HG02798 (cell line): ENCODE measurements at regions not wholly inside any gene's neighbourhood (a gene's known extent, or its start where the extent isn't known, plus 50 kb on each side); places are given as distances from the start of the nearest gene placed in this dataset.
A peak's percentile ranks its signal among the peaks of the same experiment; 100 is the strongest.
"Not testable (repeated sequence)": the region's sequence is repeated elsewhere in the genome, so short reads cannot be mapped to it uniquely, and the experiment has no call there.

ENCODE experiments used
- ATAC-seq: cut with Tn5 transposase; IDR thresholded peaks from one replicate; pipeline ENCODE4 v1.9.1; 2021; ENCODE audit warnings: mild to moderate bottlenecking; ENCODE audit not compliant: unreplicated experiment, poor library complexity

DNA sequence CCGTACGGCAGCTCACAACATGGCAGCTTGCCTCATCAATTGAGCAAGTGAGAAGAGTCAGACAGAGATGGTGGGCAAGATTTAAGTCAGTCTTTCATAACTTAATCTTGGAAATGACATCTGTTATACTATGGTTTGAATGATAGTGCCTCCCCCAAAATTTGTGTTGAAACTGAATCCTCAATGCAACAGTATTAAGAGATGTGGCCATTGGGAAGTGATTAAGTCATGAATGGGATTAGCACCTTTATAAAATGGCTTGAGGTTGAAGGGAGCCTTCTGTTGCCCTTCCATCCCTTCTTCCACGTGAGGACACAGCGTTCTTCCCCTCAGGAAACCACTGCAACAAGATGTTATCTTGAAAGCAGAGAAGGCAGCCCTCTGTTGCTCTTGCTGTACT is 124.2 kb downstream of the C12orf75 start:
- no peak for ATAC-seq

GRCh38 chr12:105455261-105455660 is 124.8 kb downstream of the C12orf75 start:
- no peak for ATAC-seq

- ATAC-seq = no peak
Measured at GRCh38 chr12:105457026-105457425, 126.5 kb downstream of the C12orf75 start.

DNA sequence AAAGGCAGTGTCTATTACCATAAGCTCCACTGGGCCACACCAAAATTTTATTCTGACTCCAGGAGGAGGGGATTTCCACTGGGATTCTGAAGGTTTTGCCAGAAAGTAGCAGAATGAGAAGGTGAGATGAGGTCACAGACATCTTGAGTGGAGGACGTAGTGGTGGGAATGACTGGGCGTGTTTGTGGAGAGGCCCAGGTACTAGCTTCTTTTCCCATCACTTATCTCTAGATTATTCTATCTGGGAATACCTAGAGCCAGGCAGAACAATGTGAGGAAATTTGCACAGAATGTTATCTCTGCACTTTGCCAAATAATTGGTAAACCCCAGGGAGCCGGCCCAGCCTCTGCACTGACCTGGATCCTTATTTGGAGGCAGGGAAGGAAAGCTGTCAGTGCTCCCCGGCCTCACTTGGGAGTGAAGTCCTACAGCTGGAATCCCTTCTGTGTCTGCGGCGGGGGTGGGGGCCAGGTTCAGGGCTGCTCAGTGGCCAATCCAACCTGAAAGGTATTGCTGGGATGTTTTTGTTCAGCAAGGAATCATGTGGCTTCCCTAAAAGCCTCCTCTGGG is 129.4 kb downstream of the C12orf75 start:
- no peak for ATAC-seq

DNA sequence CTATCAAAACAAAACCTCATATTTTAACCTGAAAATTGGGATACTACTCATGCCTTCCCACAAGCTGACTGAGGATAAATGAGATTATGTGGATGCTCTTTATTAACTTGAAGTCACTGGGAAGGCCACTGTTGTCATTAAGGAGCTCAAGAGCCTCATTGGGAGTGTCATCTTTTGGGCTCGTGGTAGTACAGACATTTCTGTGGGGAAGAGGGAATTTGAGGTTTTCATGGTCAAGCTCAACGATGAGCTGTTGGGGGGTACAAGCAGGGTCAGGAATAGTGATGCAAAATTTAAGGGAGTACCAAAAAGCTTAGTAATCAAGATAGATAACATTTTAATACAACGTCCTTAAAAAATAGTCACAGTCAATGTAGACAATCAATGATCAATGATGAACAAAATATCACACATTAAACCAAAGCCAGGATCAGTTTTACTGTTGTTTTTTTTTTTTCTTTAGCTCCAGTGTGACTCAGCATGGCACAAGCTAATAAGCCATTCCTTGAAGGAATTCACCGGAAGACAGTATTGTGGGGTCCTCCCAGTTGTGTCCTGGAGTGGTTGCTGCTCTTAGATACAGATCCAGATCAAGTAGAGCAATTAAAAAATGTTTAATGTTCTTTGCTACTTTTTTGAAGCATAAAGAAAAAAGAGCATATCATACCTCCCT is 130.9 kb downstream of the C12orf75 start:
- no peak for ATAC-seq

- ATAC-seq = no peak
Measured at GRCh38 chr12:105461944-105462762, 131.7 kb downstream of the C12orf75 start.

DNA sequence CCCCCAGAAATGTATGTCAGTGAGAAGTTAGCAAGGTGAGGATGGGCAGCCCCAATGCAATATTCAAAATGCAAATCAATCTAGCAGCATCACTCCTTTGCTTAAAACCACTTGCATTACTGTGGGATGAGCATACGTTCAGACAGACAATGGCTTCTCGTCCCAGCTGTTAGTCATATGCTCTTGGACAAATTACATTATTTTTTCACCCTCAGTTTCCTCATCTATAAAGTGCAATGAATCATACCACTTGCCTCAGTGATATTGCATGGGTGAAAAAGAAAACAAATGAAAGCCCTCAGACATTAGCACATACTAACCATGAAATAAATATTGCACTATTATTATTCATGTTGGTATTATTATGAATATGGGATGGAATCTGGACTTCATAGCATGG is 132.3 kb downstream of the C12orf75 start:
- ATAC-seq = no peak

DNA sequence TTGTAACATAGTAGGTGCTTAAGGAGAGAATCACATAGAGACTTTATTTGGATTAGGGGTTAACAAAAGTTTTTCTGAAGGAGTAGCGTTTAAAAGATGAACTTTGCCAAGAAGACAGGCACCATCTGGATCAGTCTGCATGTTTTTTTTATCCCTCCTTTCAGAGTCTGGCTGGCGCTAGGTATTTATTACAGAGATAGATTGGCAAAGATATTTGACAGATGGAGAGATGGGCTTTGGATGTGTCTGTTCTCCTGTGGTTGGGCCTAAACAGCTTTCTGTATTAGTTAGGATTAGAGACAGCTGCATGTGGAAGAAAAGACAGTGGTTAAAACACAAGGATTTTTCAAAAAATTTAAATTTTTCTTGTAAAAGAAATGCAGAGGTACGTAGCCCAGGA is 133.9 kb downstream of the C12orf75 start:
- ATAC-seq = no peak

GRCh38 chr12:105466231-105466900 is 135.9 kb downstream of the C12orf75 start:
- ATAC-seq = no peak

DNA sequence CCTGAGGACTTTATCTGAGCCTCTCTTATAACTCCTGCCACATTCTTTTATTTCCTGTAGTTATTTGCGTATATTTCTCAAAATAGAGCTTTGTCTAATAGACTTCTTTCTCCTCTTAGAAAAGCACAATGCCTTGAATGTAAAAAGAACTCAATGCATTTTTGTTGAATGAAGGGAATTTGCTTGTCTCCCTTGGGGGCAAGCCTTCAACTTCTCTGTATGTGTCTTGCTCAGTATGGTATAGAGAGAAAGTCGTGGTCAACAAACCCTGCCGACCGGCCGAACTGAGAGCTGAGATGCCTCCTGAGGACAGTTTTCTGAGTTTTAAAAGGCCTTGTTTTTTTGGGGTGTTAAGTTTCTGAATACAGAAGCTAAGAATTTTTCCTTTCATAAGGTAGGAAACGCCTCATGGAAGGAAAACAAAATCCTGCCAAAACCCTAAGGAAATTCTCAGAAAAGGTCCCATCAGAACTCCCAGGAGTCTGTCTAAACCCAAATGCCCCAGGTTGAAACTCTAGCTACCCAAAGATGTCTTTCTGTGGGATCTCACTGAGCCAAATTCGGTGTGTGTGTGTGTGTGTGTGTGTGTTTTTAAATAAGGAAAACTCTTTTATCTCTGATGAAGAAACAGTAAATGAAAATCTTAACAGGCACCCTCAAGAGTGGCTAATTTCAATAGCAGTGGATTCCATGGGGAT is 136.6 kb downstream of the C12orf75 start:
- ATAC-seq = no peak

GRCh38 chr12:105467710-105468366 is 137.3 kb downstream of the C12orf75 start:
- ATAC-seq = no peak

DNA sequence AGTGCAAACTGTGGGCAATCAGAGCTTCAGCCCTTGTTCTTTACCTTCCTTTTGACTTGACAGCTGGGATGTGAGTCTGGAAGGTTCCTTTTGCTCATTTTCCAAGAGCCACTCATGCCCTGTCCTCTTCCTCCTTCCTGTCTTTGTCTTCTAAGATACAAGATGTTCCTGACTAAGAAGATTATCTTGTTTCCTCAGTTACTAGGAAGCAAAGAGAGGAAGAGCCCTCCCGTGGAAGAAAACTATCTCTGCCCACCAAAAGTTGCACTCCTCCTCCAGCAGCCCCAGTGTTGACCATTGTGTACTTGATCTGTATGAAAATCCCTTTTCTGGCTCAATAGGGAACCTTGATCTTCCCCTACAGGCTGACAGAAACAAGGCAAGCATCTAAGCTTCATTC is 138.0 kb downstream of the C12orf75 start:
- ATAC-seq = no peak

GRCh38 chr12:105469211-105469610 is 138.7 kb downstream of the C12orf75 start:
- no peak for ATAC-seq

DNA sequence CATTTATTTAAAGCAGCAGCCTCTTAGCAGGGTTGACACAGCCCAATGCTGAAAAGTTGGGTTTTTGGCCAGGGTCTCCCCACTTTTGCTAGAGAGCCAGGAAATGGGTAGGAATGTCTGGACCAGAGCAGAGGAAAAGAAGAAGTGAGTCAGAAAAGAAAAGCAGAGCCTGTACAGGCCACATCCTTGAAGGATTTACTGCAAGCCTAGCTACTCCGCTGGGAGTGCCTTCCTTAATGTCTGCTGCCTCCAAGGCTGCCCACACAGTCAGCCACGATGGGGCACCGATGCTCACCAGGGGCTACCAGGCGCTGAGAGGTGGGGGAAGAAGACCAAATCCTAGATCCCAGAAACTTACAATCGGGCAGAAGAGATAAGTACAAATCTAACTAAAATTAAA is 139.2 kb downstream of the C12orf75 start:
- ATAC-seq = no peak

DNA sequence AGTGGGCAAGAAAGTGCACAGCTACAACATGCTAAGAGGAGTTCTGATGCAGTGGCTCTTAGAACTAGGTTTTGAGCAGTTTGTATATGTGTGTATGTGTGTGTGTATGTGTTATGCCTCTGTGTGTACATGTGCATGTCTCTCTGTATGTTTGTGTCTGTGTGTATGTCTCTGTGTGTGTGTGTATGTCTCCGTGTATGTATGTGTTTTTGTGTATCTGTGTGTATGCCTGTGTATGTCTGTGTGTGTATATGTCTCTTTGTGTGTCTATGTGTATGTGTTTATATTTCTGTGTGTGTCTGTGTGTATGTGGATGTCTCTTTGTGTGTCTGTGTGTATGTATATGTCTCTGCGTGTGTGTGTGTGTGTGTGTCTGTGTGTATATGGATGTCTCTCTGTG is 139.6 kb downstream of the C12orf75 start:
- ATAC-seq = no peak

GRCh38 chr12:105470601-105471000 is 140.1 kb downstream of the C12orf75 start:
- ATAC-seq = no peak

DNA sequence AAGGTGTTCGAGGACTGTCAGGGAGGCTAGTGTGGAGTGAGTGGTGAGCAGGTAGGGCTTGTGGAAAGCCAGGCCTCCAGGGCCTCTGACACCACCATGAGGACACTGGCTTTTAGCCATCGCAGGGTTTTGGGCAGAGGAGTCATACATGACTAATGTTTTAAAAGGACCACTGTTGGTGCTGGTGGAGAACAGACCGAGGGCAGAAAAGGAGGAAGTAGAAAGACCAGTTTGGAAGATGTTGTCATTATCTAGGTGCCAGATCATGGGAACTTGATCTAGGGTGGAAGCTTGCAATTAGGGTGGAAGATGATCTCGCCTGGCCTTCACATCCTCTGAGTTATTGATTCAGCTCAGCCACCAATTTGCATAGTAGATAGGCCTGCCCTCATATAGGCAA is 144.2 kb downstream of the C12orf75 start:
- no peak for ATAC-seq

DNA sequence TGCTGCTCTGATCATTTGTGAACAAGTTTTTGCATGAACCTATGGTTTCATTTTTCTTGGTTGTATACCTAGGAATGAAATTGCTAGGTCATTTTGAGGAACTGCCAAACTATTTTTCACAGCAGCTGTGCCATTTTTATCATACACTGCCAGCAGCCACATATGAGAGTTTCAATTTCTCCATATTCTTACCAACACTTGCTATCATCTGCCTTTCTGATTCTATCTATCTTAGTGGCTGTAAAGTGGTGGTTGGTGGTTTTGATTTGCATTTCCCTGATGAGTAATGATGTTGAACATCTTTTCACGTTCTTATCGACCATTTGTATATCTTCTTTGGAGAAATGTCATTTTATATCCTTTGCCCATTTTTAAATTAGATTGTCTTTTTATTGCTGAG is 146.1 kb downstream of the C12orf75 start:
- peak; percentile 51 for ATAC-seq

DNA sequence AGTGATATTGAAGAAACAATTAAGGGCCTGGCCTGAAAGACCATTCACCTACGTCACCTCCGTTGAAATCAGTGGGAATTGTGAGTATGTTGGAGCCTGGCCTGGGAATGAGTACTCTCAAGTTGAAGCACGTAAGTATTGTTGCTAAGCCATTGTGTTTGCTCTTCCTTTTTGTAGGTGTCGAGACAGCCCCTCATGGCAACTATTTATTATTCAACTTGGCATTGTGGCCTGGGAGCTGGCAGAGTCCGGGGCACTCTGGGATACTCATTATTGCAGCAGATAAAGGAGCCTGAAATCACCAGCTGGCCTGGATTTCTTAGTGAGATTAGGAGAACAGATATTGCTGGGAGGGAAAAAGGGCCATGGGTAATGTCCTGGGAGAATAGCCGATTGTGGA is 147.4 kb downstream of the C12orf75 start:
- no peak for ATAC-seq

- ATAC-seq = not testable (repeated sequence)
Measured at GRCh38 chr12:105478788-105479187, 148.3 kb downstream of the C12orf75 start.
